ENCODE measurements at regions not wholly inside any gene's neighbourhood (a gene's known extent, or its start where the extent isn't known, plus 50 kb on each side); places are given as distances from the start of the nearest gene placed in this dataset.

- Histone ChIP-seq H3K4me1 (ENCODE audit: low read depth) (no peaks in the 10 kb centered on the region), H3K27me3 (no peaks in the 10 kb centered on the region), H3K36me3 (no peaks in the 10 kb centered on the region), H3K4me3 (no peak overlapping the region), H3K27ac (no peak overlapping the region), H3K9me3 (ENCODE audit: low read depth) (no peaks in the 10 kb centered on the region)
- TF ChIP-seq CTCF (IDR thresholded peaks at IDR 0.05; ENCODE audit: low read depth, low read length), result no peak
- no peak for DNase-seq (ENCODE audit: low read depth in 1 of 2, low spot score in 1 of 2)
Measured at GRCh38 chr3:94179059-94179458, 116.2 kb downstream of the NSUN3 start.

- Histone ChIP-seq H3K4me1 (ENCODE audit: low read depth) (no peaks in the 10 kb centered on the region), H3K27ac (no peak overlapping the region), H3K9me3 (ENCODE audit: low read depth) (no peaks in the 10 kb centered on the region), H3K4me3 (no peak overlapping the region), H3K36me3 (no peaks in the 10 kb centered on the region), H3K27me3 (no peaks in the 10 kb centered on the region)
- no peak for TF ChIP-seq CTCF (IDR thresholded peaks at IDR 0.05; ENCODE audit: low read depth, low read length)
- no peak for DNase-seq (ENCODE audit: low read depth in 1 of 2, low spot score in 1 of 2)
Measured at GRCh38 chr3:94183551-94183950, 120.7 kb downstream of the NSUN3 start.

- no peaks in the 10 kb centered on the region for H3K9me3 ChIP-seq (ENCODE audit: low read depth)
- H3K4me1 ChIP-seq (ENCODE audit: low read depth), result no peaks in the 10 kb centered on the region
- H3K27ac ChIP-seq, result no peak overlapping the region
- no peak for TF ChIP-seq CTCF (IDR thresholded peaks at IDR 0.05; ENCODE audit: low read depth, low read length)
- no peaks in the 10 kb centered on the region for H3K27me3 ChIP-seq
- no peaks in the 10 kb centered on the region for H3K36me3 ChIP-seq
- peak in 1 of 2 donors; percentile 9 for DNase-seq (ENCODE audit: low read depth in 1 of 2, low spot score in 1 of 2)
- no peak overlapping the region for H3K4me3 ChIP-seq
Measured at GRCh38 chr3:94184781-94185180, 121.9 kb downstream of the NSUN3 start.

GRCh38 chr3:94185753-94186152 is 122.9 kb downstream of the NSUN3 start:
- no peak overlapping the region for H3K27ac ChIP-seq
- no peak for DNase-seq (ENCODE audit: low read depth in 1 of 2, low spot score in 1 of 2)

GRCh38 chr3:94187697-94188096 is 124.8 kb downstream of the NSUN3 start:
- H3K9me3 ChIP-seq (ENCODE audit: low read depth), result no peaks in the 10 kb centered on the region
- no peaks in the 10 kb centered on the region for H3K27me3 ChIP-seq
- H3K4me3 ChIP-seq, result no peak overlapping the region
- no peaks in the 10 kb centered on the region for H3K4me1 ChIP-seq (ENCODE audit: low read depth)
- no peak for TF ChIP-seq CTCF (IDR thresholded peaks at IDR 0.05; ENCODE audit: low read depth, low read length)
- DNase-seq (ENCODE audit: low read depth in 1 of 2, low spot score in 1 of 2), result no peak
- H3K27ac ChIP-seq, result no peak overlapping the region
- H3K36me3 ChIP-seq, result no peaks in the 10 kb centered on the region

More at GRCh38 chr3:94185753-94186152, 122.9 kb downstream of the NSUN3 start:
- H3K9me3 ChIP-seq (ENCODE audit: low read depth), result no peaks in the 10 kb centered on the region
- no peaks in the 10 kb centered on the region for H3K36me3 ChIP-seq
- H3K27me3 ChIP-seq, result no peaks in the 10 kb centered on the region
- no peak for TF ChIP-seq CTCF (IDR thresholded peaks at IDR 0.05; ENCODE audit: low read depth, low read length)
- H3K4me1 ChIP-seq (ENCODE audit: low read depth), result no peaks in the 10 kb centered on the region
- H3K4me3 ChIP-seq, result no peak overlapping the region

- Histone ChIP-seq H3K27me3 (no peaks in the 10 kb centered on the region), H3K27ac (no peak overlapping the region), H3K4me1 (ENCODE audit: low read depth) (no peaks in the 10 kb centered on the region), H3K9me3 (ENCODE audit: low read depth) (no peaks in the 10 kb centered on the region), H3K36me3 (no peaks in the 10 kb centered on the region), H3K4me3 (no peak overlapping the region)
- no peak for DNase-seq (ENCODE audit: low read depth in 1 of 2, low spot score in 1 of 2)
- no peak for TF ChIP-seq CTCF (IDR thresholded peaks at IDR 0.05; ENCODE audit: low read depth, low read length)
Measured at GRCh38 chr3:94195381-94195780, 132.5 kb downstream of the NSUN3 start.

All from cardiac muscle cell (in vitro differentiated cells and primary cell).